ENCODE measurements at regions not wholly inside any gene's neighbourhood (a gene's known extent, or its start where the extent isn't known, plus 50 kb on each side); places are given as distances from the start of the nearest gene placed in this dataset.
"Not testable (repeated sequence)": the region's sequence is repeated elsewhere in the genome, so short reads cannot be mapped to it uniquely, and the experiment has no call there.

DNA sequence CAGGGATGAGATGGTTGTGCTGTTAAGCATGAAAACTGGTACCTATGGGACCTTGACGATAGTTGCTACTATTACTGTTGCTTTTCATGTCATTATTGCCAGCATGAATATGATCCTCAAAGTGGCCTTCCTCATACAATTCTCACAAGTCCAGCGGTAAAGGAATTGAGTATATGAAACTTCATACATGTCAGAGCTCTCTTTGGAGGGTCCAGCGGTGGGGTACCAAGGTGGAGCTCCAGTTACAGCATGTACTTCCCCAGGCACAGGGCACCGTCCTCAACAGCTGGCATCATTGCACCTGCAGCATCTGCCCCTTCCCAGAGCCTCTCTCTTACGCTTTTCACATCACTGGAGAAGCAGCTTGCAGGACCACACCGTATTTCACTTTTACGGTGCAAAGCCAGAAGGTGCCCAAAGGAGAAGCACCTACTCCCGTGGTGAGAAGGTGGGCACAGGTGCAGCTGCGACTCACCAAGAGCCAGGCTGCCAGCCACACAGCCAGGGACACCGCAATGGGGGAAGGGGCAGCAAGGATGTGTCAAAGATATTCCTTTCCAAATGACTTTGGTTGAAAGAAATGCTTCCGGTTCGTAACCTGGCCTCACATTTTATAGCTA is 166.4 kb upstream of the IRF2BP2 start:
- no peak for DNase-seq (ENCODE audit: low spot score)

DNA sequence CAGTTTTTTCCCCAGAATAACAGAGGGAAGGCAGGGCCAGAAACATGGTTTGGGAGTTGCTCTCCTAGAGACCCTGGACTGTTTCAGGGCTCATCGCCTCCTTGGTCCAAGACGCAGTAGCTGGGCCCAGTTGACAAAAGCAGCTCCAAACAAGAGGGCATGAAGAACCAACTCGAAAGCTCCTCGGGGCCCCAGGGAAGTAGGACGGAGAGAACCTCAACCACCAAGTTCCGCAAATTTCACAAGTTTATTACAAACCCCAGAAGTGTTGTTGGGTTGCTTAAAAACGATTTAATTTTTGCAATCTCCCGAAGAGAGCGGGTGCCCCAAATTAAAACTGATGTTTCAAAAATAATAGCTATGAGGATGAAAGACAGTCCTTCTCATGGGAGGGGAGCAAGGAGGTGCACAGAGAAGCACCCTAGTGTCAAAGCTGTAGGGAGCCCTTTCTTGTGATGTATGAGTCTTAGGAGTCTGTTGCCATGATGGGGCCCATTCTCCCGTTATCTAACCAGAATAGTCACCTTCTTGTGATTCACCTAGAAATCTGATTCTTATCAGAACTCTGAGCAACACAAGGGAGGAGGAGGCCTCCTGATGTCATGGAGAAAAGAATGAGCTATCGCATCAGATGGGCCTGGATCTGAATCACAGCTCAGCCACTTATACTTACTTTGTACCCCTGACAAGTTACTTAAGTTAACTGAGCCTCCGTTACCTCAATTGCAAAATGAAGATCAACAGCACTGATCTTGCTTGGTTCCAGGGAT is 165.7 kb upstream of the IRF2BP2 start:
- DNase-seq (ENCODE audit: low spot score) = no peak

GRCh38 chr1:234774971-234775370 is 165.0 kb upstream of the IRF2BP2 start:
- DNase-seq (ENCODE audit: low spot score) = no peak

- no peak for DNase-seq (ENCODE audit: low spot score)
Measured at GRCh38 chr1:234773936-234774677, 164.1 kb upstream of the IRF2BP2 start.

DNA sequence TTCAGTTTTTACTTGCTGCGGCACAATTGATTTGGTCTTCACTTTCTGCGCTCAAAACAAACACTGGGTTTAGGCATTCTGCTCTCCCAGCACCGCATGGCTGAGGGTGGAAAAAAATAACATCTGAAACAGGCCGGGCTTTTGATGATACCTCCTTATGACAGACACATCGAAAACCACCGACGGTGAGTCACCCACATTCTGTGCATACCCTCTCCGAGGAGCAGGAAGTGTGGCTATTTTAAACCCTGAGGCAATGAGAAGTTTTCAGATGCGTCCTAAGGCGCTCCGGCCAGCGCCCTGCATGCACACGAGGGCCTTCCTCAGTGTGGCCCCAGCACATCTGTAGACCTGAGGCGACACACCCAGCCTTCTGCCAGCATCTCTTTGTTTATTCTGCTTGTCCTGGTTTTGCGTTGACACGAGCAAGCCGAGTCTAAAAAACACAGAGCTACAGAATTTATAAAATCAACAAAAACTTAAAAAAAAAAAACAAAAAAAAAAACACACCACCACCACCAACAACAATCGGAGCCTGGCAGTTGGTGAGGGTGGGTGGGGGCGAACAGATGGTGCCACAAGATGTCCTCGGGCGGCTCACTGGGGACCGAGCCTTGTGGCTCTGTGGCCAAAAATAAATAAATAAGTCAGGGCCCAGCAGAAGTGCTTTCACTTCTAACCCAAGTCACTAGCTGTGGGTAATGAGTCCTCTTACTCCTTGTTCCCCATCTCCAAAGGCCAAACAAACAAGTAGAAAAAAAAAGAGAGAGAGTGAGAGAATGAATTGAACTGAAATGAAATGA is 162.6 kb upstream of the IRF2BP2 start:
- peak; percentile 99 for DNase-seq (ENCODE audit: low spot score)

DNA sequence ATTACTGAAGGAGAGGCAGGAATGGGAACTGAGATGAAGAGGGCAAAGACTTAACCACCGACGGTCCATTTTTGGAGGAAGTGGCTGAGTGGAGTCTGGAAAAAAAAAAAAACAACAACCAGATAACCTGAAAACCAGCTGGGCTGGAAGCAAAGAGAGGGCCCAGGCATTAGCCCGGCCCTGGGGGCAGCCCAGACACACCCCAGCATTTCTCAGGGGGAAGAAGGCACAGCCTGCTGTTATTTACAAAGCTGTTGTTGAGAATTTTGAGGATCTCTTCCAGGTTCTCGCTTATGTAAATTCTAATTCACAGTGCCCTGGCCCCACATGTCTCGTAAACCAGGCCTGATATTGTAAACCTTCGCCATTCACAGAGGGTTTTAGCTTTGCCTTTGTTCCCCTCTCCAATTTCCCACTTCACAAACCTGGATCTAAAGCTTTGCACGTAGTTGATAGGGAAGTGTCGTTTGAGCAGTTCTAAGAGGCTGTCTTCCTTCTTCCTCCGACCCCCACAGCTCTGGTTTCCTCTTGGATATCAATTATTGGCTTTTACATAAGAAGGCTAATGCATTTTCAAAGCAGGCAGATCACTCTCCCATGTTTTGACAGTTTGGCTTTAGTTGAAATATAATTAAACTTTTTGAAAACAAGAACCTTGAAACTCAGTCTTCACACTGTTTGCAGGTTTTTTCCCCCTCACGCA is 161.8 kb upstream of the IRF2BP2 start:
- no peak for DNase-seq (ENCODE audit: low spot score)

- no peak for DNase-seq (ENCODE audit: low spot score)
Measured at GRCh38 chr1:234770924-234771540, 161.1 kb upstream of the IRF2BP2 start.

DNA sequence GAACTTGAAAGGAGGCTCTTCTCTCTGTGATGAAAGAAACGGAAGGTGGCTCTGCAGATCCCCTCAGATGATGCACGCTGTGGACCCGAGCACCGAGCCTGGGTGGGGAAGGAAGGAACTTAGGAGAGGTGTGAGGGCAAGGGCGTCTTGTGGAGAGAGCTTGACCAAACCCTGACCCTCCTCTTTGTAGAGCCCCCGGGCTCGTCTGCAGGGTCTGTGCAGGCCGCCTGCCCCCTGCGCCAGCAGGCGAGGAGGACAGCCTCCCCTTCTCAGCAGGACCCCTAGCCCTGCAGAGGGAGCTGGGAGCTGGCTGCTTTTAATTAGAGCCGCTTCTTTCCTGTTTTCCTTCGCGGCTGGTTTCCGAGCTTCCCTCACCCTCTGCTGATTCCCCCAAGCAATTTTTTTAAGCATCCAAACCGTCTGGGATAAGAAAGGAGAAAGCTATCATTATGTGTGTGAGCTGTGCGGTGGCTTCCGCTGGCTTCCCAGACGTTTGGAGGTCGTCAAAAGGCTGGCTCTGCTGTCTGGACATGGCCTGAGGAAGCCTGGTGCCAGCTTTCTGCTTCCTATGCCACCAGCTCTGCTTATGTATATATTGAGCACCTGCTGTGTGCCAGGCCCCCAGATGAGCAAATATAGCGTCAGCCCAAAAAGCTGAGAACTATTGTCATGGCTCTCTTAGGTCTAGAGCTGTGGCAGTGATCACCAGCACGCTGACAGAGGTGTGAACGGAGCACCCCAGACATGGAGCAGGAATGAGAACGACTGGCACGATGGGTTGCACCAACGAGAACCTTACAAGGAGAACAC is 160.2 kb upstream of the IRF2BP2 start:
- peak; percentile 67 for DNase-seq (ENCODE audit: low spot score)

DNA sequence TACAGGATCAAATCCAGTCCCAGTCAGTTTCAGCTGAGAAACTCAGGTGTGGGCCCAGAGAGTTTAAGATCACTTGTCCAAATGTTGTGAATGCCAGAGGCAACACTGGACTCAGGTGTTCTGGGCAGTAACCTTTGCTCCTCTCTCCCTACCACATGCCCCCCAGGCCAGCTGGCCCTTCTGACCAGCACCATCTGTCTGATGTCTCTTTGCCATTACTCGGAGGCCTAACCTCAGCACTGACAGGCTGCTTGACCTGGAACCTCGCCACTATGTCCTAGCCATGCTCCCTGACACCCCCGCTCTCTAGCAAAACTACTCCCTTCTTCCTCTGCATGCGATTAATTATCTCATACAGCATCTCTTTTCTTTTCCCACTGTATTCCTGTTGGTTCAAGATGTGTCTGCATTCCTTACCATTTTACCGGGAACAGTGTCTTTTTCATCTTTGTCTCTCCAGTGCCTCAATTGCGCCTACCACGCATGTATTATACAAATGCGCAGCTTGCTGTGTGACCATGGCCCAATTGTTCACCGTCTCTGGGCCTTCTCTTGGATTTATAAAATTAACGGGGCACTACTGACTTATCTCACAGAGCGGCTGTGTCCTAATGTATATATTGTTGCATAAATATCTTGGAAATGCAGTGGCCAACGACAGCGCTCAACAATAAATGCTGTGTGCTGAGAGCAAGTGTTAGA is 159.5 kb upstream of the IRF2BP2 start:
- DNase-seq (ENCODE audit: low spot score) = no peak

- no peak for DNase-seq (ENCODE audit: low spot score)
Measured at GRCh38 chr1:234768569-234769283, 158.7 kb upstream of the IRF2BP2 start.

- DNase-seq (ENCODE audit: low spot score) = no peak
Measured at GRCh38 chr1:234768171-234768568, 158.2 kb upstream of the IRF2BP2 start.

GRCh38 chr1:234765672-234766071 is 155.7 kb upstream of the IRF2BP2 start:
- no peak for DNase-seq (ENCODE audit: low spot score)

- no peak for DNase-seq (ENCODE audit: low spot score)
Measured at GRCh38 chr1:234765181-234765580, 155.2 kb upstream of the IRF2BP2 start.

- no peak for DNase-seq (ENCODE audit: low spot score)
Measured at GRCh38 chr1:234763910-234764309, 153.9 kb upstream of the IRF2BP2 start.

DNA sequence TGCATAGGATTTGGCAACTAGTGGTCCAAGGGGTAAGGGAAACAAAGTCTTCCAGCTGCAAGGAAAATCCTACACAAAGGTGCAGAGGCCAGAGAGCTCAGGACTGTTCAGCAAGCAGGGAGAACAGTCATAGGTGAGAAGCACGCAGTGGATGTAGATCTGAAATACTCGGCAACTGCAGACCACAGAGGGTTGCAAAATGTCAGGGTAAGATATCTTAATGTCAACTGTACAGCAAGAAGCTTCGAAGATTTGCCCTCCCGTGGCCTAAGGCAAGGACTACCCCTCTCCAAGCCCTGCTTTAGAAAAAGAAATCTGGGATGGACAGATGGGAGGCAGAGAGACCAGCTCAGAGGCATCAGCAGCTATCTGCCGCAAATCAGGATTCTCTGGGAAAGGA is 153.4 kb upstream of the IRF2BP2 start:
- DNase-seq (ENCODE audit: low spot score) = no peak

- DNase-seq (ENCODE audit: low spot score) = not testable (repeated sequence)
Measured at GRCh38 chr1:234762127-234762526, 152.1 kb upstream of the IRF2BP2 start.

- DNase-seq (ENCODE audit: low spot score) = no peak
Measured at GRCh38 chr1:234760303-234760723, 150.3 kb upstream of the IRF2BP2 start.

GRCh38 chr1:234759888-234760287 is 149.9 kb upstream of the IRF2BP2 start:
- DNase-seq (ENCODE audit: low spot score) = no peak

- no peak for DNase-seq (ENCODE audit: low spot score)
Measured at GRCh38 chr1:234758851-234759250, 148.9 kb upstream of the IRF2BP2 start.

Measured in kidney capillary endothelial cell (primary cell).